ENCODE measurements at regions not wholly inside any gene's neighbourhood (a gene's known extent, or its start where the extent isn't known, plus 50 kb on each side); places are given as distances from the start of the nearest gene placed in this dataset.

DNA sequence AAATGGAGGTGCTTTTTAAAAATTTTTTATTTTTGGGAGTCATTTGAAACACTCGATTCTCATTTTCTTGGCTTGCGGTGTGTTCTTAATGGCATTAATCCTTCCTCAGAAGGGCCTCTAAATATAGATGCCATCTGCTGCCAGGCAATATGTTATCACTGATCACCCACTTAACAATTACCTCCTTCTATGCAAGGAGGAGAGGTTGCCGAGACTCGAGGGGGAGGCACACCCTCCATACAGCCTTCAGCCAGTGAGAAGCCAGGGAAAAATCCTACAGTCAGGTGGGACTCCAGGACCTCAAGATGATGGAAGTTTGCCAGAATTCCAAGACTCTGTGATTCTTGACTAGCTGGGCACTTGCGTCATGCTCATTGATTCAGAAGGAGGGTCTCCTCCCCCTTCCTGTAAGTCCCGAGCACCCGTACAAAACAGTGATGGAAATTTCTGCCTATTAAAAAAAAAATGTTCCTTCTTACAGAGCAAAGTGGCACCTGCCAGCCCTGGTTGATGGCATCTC lies 574.5 kb downstream of the TYW1 start (continued):
- TF ChIP-seq BRCA1 (IDR thresholded peaks at IDR 0.05; ENCODE audit: low read depth, low read length), result no peak
- TF ChIP-seq EZH2 (IDR thresholded peaks at IDR 0.05; ENCODE audit: low read depth, low read length, severe bottlenecking), result no peak
- TF ChIP-seq RFX5 (IDR thresholded peaks at IDR 0.05; ENCODE audit: borderline replicate concordance, low read depth, low read length), result no peak
- TF ChIP-seq TAF1 (IDR thresholded peaks at IDR 0.05; ENCODE audit: low read depth, low read length), result no peak
- TF ChIP-seq POU5F1 (IDR thresholded peaks at IDR 0.05; ENCODE audit: low read depth, low read length), result no peak
- TF ChIP-seq SUZ12 (IDR thresholded peaks at IDR 0.05; ENCODE audit: low read length), result no peak

All from H1 (cell line).